ENCODE measurements at regions not wholly inside any gene's neighbourhood (a gene's known extent, or its start where the extent isn't known, plus 50 kb on each side); places are given as distances from the start of the nearest gene placed in this dataset.

DNA sequence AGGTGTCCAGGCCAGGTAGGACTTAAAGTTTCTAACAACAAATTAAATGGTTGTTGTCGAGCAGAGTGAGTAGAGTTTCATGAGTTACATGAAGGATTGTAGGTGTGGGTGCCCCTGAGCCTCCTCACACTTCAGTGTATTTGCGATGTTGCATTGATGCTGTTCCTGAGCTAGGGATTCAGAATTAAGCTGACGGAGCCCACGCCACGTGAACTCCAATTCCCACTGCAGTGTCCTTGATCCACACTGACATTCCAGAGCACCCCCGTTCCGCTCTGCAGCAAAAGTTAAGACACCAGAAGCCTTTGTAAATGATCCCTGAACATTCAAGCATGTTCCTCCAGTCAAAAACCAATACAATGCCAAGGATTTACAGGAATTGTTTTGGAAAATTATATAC lies 78.8 kb upstream of the SEC61G start:
- DNase-seq: no peak
- 87 to 91% methylated on average over 7 of the region's 7 CpGs for WGBS, 2 donors
- H3K4me1 ChIP-seq (ENCODE audit: control insufficient read depth in 5 of 5, insufficient read depth in 5 of 5, low read length in 5 of 5): peaks cover 0 to 11% (median 0%) of the 10 kb centered on the region in 5 donors
- no peaks in the 10 kb centered on the region for H3K27me3 ChIP-seq (ENCODE audit: control insufficient read depth in 3 of 3, insufficient read depth in 3 of 3, low read length in 2 of 3)
- no peak for ATAC-seq (ENCODE audit: insufficient read depth, low FRiP score)
- no peak for TF ChIP-seq CTCF (IDR thresholded peaks at IDR 0.05; ENCODE audit: control extremely low read depth, extremely low read depth)
- no peak overlapping the region for H3K9ac ChIP-seq (ENCODE audit: insufficient read depth in 1 of 2, low read length in 2 of 2)
- H3K36me3 ChIP-seq (ENCODE audit: control insufficient read depth in 4 of 4, insufficient read depth in 4 of 4, low read length in 4 of 4): no peaks in the 10 kb centered on the region
- no peak overlapping the region for H3K27ac ChIP-seq (ENCODE audit: low read depth in 1 of 2, low read length in 1 of 2)
- no peaks in the 10 kb centered on the region for H3K9me3 ChIP-seq (ENCODE audit: control insufficient read depth in 4 of 4, insufficient read depth in 3 of 4, low read length in 3 of 4)
- no peak overlapping the region for H3K4me3 ChIP-seq

DNA sequence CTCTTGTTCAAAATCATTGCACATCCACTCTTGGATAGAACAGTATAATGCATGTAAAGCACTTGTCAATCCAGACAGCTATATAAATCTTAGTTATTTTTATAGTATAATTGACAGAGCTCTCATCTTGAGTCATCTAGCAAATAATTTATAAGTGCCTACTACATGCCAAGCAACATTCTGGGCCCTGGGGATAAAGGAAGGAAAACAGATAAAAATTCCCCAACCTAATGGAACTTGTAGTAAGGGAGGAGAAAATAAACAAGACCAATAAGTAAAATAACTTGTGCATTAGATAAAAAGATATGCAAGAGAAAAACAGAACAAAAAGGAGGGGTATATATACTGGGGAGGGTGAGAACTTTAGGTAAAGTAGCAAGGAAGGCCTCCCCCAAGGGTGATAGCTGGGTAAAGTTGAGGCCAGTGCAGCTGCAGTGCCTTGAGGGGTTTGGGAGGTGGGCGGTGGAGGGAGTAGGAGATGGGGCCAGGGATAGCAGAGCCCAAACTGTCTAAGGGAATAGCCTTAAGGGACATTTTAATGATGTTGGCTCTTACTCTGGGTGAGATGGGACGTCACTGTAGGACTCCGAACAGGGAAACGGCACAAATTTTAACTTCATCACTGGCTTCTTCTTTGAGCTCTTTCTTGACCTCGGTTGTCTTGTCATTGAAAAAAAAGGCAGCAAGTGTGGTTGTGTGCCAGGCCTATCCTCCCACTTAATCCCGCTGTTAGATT lies 79.3 kb upstream of the SEC61G start:
- DNase-seq (no peak), ATAC-seq (ENCODE audit: insufficient read depth, low FRiP score) (no peak)
- no peak for TF ChIP-seq CTCF (IDR thresholded peaks at IDR 0.05; ENCODE audit: control extremely low read depth, extremely low read depth)
- H3K4me3 ChIP-seq: no peak overlapping the region
- no peaks in the 10 kb centered on the region for H3K36me3 ChIP-seq (ENCODE audit: control insufficient read depth in 4 of 4, insufficient read depth in 4 of 4, low read length in 4 of 4)
- H3K9ac ChIP-seq (ENCODE audit: insufficient read depth in 1 of 2, low read length in 2 of 2): no peak overlapping the region
- peaks cover 0 to 11% (median 0%) of the 10 kb centered on the region in 5 donors for H3K4me1 ChIP-seq (ENCODE audit: control insufficient read depth in 5 of 5, insufficient read depth in 5 of 5, low read length in 5 of 5)
- 94% methylated on average over 6 of the region's 6 CpGs for WGBS, 2 donors
- no peak overlapping the region for H3K27ac ChIP-seq (ENCODE audit: low read depth in 1 of 2, low read length in 1 of 2)
- no peaks in the 10 kb centered on the region for H3K9me3 ChIP-seq (ENCODE audit: control insufficient read depth in 4 of 4, insufficient read depth in 3 of 4, low read length in 3 of 4)
- no peaks in the 10 kb centered on the region for H3K27me3 ChIP-seq (ENCODE audit: control insufficient read depth in 3 of 3, insufficient read depth in 3 of 3, low read length in 2 of 3)

GRCh38 chr7:54839575-54840213 lies 80.7 kb upstream of the SEC61G start:
- DNase-seq (peak; percentile 39 to 43 (median 41)), ATAC-seq (ENCODE audit: insufficient read depth, low FRiP score) (peak; percentile 83)
- Histone ChIP-seq H3K36me3 (ENCODE audit: control insufficient read depth in 4 of 4, insufficient read depth in 4 of 4, low read length in 4 of 4) (no peaks in the 10 kb centered on the region), H3K9ac (ENCODE audit: insufficient read depth in 1 of 2, low read length in 2 of 2) (no peak overlapping the region), H3K27ac (ENCODE audit: low read depth in 1 of 2, low read length in 1 of 2) (no peak overlapping the region), H3K4me1 (ENCODE audit: control insufficient read depth in 5 of 5, insufficient read depth in 5 of 5, low read length in 5 of 5) (peaks cover 0 to 11% (median 0%) of the 10 kb centered on the region in 5 donors), H3K9me3 (ENCODE audit: control insufficient read depth in 4 of 4, insufficient read depth in 3 of 4, low read length in 3 of 4) (no peaks in the 10 kb centered on the region), H3K27me3 (ENCODE audit: control insufficient read depth in 3 of 3, insufficient read depth in 3 of 3, low read length in 2 of 3) (no peaks in the 10 kb centered on the region), H3K4me3 (no peak overlapping the region)
- WGBS, 2 donors: 55 to 59% methylated on average over 9 of the region's 9 CpGs
- TF ChIP-seq CTCF (IDR thresholded peaks at IDR 0.05; ENCODE audit: control extremely low read depth, extremely low read depth): peak; percentile 69

Data from lung (tissue), 11 donors.